GM18498 (cell line): ENCODE measurements at regions not wholly inside any gene's neighbourhood (a gene's known extent, or its start where the extent isn't known, plus 50 kb on each side); places are given as distances from the start of the nearest gene placed in this dataset.
"Not testable (repeated sequence)": the region's sequence is repeated elsewhere in the genome, so short reads cannot be mapped to it uniquely, and the experiment has no call there.

Experiments
- ATAC-seq: cut with Tn5 transposase; IDR thresholded peaks from one replicate; pipeline ENCODE4 v1.9.1; 2021; ENCODE audit warnings: mild to moderate bottlenecking, moderate library complexity; ENCODE audit not compliant: unreplicated experiment

- no peak for ATAC-seq
These were observed 55.4 kb upstream of the KLF14 start for GRCh38 chr7:130789436-130789835.

GRCh38 chr7:130791746-130792145 is 57.7 kb upstream of the KLF14 start:
- ATAC-seq: no peak

GRCh38 chr7:130793855-130794618 is 60.0 kb upstream of the KLF14 start:
- ATAC-seq: no peak

GRCh38 chr7:130794619-130794922 is 60.6 kb upstream of the KLF14 start:
- ATAC-seq: no peak

- not testable (repeated sequence) for ATAC-seq
These were observed 62.4 kb upstream of the KLF14 start for GRCh38 chr7:130796425-130796824.

DNA sequence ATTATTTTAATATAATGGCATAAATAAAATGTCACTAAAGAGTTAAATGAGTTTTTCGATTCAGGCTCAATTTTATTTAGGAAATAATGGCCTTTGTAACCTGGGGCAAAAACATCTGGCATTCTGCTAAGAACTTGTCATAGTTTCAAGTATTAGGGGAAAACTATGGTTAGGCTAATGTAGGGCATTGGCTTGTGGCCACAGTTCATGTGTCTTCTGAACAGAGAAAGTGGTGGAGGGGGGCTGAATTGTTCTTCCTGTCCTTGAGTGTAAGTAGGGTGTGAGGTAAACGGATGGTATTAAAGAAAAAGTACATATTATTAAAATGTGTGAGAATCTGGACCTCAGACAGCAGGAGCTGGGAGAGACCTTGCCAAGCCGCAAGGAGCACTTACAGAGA is 69.1 kb upstream of the KLF14 start:
- ATAC-seq: no peak

DNA sequence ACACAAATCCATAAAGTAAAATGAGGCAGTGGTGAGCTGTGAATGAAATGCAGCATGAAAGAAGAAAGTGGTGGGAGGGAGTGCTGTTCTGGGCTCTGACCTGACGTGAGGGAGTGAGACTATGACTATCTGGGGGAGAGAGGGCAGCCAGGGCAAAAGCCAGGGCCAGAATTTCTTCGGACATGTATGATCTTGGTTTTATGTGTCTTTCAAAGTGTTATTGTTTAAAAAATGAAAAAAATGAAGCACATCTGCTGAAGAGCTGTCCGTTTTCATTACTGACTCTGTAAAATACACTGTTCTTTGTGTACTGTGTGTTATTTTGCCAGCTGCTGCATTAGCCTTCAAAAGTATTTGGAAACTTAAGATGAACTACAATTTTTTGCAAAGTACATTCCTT is 70.2 kb upstream of the KLF14 start:
- no peak for ATAC-seq

GRCh38 chr7:130812819-130813218 is 78.8 kb upstream of the KLF14 start:
- ATAC-seq: not testable (repeated sequence)

- no peak for ATAC-seq
These were observed 80.8 kb upstream of the KLF14 start for GRCh38 chr7:130814778-130815335.

DNA sequence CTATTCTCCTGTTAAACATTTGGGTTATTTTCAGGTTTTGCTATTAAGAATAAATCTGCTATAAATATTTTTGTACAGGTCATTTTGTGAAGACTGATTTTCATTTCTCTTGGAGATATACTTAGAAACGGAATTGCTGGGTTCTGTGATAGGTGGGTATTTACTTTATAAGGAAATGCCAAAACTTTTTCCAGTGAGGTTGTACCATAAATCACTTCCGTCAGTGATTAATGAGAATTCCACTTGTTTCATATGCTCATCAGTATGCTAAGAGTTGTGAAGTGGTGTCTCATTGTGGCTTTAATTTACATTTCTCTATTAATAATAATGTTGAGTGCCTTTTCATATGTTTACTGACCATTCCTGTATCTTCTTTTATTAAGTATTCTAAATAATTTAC is 84.0 kb upstream of the KLF14 start:
- no peak for ATAC-seq

- ATAC-seq: no peak
These were observed 87.9 kb upstream of the KLF14 start for GRCh38 chr7:130821864-130822263.

DNA sequence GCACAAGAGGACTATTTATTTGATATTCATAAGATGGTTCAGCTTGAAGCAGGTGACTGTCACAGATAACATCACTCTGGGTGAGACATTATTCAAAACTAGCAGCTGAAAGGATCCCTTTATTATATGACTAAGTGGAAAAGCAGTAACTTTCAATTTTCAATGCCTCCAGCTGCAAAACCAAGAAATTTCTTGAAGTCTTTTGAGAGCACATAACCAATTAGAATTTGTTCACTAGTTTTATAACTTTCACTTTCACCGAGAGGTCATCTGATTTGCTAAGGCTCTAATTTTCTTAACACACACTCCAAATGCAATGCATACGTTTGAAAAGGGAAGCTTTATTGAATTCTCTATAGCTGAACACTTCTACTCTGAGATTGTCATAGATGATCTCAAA is 88.6 kb upstream of the KLF14 start:
- ATAC-seq: no peak

DNA sequence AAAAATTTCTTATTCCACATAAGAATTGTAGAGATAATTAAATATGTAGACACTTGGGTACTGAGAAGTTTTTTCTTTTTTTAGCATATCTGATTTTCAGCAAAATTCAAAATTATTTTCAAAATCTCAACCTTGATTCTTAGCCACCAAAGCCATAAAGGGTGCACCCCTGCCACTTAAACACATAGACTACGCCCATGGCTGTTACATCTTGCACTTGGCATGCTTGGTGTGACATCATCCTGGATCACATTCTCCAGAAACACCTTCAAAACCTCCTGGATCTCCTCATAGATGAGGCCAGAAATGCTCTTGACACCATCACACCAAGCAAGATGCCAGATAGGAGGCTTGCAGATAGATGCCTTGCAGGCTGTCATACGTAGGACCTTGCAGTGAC is 89.1 kb upstream of the KLF14 start:
- ATAC-seq: no peak

DNA sequence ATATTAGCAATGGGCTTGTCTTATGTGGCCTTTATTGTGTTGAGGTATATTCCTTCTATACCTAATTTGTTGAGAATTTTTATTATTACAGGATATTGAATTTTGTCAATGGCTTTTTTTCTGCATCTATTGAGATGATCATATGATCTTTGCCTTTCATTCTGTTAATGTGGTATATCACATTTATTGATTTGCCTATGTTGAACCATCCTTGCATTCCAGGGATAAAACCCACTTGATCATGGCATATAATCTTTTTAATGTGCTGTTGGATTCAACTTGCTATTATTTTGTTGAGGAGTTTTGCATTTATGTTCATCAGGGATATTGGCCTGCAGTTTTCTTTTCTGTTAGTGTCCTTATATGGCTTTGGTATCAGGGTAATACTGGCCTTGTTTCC is 91.8 kb upstream of the KLF14 start:
- no peak for ATAC-seq

GRCh38 chr7:130829415-130829814 is 95.4 kb upstream of the KLF14 start:
- no peak for ATAC-seq

DNA sequence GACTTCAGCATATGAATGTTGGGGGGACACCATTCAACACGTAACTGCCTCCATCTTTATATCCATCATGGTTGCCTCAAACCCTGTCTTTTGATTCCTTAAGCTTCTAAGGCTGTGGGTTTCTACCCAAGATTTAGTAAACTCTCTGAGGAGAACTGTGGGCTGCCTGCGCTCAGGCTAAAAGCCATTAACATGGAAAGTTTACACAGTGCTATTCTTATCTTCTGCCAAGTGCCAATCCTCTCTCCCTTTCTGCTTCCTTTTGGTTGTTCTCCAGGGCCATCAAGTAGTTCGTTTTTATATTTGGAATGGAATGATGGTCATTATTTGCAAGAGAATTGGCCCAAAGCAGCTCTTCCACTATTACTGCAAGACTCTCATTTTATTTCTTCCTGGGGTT is 97.3 kb upstream of the KLF14 start:
- no peak for ATAC-seq

GRCh38 chr7:130831817-130832481 is 97.9 kb upstream of the KLF14 start:
- no peak for ATAC-seq

DNA sequence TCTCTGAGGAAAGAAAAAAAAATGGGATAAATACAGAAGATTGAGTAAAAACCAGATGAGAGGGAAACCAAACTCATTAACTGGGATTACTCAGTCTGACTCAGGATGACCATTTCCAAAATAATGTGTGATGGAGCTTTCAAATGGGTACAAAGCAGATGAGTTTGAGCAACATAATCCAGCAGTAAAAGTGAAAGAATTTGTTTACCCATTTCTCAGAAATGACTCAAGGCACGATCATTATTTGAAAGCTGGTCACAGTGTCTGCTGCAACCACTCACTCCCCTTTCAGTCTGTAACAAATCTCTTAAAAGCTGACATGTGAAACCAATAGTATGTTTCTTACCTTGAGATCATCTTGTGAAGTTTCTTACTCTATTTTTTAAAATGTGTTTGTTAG is 104.7 kb upstream of the KLF14 start:
- ATAC-seq: no peak

DNA sequence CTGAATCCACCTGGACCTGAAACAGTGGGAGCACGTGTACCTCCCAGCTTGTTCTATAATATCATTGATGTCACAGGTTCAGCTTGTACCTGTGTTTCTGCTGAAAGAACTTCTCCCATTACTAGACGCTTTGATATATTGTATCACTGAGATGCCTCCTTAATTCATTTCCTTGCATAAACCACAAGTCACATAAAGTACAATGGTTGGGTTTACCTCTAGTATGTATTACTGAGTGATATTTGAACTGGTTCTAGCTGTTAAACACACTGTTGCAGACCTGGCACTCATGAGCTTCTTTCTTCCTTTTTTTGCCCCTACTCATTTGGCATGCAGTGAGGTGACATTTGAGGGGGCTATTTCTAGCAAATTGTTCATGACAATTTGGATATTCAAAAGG is 106.6 kb upstream of the KLF14 start:
- ATAC-seq: no peak

DNA sequence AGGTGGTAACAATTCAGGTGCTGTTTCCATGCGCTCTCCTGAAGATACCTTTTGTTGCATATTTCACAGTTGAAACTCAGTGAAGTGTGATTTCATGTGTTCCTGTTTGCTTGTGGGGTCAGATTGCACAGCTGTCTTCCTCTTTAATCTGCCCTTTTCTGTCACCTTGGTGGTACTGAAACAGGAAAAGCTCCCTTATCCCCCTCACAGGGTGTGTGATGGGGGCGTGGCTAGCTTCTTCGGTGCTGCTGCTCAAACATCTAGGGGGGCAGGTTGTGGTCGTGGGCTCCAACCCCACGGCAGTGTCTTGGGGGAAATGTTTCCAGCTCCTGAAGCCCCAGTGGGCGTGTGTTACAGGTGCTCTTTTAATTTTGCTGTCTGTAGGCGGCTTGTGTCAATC is 107.4 kb upstream of the KLF14 start:
- ATAC-seq: no peak

DNA sequence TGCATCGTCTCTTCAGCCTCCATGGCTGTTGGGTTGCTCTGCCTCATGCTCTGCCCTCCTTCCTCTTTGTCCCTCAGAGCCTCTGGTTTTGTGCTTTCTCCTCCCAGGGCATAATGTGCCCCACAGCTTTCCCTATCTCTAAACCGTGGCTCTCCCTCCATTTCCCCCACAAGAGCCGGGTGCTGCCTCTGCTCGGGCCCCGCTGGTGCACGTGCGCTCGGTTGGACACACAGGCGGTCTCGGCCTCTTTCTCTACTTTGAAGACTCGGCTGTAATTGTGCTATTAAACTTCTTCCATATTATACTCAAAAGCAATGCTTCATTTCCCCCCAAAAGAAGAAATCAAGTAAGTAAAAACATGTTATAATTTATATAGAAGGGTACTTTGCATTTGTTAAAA is 109.7 kb upstream of the KLF14 start:
- no peak for ATAC-seq

DNA sequence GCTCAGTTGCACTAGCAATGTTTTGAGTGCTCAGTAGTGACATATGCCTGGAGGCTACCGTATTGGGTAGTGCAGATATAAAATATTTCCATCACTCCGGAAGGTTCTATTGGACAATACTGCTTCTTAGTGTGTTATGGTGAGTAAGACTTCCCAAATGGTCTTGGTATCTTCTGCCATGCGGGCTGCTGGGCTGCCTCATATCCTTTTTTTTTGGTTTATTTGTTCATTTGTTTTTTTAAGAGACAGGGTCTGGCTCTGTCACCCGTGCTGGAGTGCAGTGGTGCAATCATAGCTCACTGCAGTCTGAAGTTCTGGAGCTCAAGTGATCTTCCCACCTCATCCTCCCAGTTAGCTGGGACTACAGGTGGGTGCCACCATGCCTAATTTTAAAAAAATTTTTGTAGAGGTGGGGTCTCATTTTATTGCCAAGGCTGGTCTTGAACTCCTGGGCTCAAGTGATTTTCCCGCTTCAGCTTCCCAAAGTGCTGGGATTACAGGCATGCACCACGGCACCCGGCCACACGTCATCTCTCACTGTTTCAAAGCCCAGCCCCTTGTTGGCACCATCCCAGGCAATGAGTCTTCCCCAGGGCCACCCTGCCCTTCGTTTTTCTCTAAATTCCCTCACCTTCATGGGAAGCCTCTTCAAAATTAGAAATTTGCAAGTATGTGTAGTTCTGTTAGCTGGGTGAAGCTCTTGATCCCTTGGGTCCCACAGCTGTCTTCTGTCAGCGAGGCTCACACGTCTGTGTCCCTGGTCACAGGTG is 111.0 kb upstream of the KLF14 start:
- no peak for ATAC-seq
